ENCODE measurements at regions not wholly inside any gene's neighbourhood (a gene's known extent, or its start where the extent isn't known, plus 50 kb on each side); places are given as distances from the start of the nearest gene placed in this dataset.

DNA sequence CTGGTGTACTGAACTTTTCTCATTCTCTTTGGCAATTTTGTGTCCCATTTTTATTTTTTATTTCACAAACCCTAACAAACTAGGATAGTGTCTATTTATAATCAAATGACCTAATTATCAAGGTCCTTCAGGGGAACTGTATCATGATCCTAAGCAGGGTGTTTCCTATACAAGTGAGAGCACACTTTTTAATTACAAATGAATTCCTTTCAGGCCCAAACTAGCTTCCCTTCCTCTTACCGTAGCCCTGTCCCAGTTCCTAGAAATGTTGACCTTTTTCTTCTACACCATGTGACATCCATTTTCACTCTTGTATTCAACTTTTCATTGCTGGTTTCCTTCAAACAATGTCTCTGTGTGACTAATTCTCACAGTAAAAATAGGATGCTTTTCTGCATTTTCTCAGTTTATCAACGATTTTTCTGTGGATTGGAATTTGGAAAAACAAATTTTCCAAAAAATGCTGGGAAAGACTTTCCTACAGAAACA, 411.4 kb downstream of the CCDC91 start:
- no peak for DNase-seq

DNA sequence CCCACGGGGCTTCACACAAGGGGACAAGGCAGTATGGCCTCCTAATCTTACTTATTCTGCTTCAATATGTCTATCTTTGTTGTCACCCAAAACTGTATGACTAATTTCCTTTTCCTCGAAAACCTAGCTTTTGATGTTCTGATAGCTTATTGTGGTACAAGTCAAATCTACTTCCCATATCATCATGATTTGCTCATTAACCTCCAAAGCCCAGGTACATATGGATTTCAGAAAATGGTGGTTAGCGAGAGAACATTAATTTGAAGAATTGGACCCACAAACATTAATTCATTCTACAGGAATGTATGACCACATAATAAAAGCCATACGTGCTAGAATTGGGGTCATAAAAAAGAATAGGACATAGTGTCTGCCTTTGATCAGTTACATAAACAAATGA, 412.5 kb downstream of the CCDC91 start:
- no peak for DNase-seq

DNA sequence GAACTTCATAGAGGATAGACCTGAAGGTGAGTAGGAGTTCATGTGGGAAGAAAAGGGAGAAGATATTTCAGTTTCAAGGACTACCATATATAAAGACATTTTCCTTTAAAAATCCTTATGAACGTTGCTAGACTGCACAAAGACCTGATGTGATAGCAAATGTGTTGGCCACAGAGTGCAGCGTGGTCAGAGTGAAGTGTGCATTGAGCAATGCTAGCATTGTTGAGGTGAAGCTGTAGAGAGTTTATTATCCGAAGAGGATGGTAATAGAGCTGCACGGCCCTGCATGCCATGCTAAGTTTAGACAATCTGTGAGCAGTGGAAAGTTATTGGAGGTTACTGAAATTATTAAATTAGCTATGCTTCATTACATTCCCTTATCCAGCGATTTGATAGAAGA, 413.0 kb downstream of the CCDC91 start:
- DNase-seq: no peak

DNA sequence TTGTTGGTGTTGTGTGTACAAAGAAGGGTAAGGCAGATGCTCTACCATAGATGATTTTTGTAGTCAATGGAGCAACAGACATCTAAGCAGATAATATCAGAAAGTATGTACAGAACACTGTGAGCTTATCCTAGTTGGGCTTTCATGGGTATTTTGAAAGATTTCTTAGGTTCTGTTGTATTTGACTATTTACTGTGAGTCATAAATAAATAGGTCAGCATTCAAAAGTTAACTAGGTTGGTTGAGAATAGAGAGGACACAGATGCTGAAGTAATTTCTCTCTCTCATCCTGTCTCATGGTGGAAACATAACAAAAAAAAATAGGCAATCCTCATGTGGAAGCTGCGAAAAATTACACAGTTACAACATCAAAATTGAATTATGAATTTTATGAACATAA, 413.5 kb downstream of the CCDC91 start:
- DNase-seq: no peak

DNA sequence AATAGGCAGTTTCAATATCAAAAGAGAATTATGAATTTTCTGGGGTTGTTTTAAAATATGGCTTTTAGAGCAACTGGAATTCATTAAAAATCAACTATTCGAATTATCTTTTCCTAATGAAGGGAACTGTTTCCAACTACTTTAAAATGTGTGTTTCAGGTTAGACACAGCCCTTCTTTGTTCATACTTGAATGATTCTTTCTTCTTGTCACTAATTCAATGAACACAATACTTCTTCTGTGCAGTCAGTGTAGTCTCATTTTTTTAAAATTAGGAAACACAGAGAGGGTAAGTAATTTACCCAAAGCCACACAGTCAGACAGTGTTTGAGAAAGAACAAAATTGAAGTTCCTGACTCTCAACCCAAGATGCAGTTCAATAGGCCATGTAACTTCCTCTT, 414.0 kb downstream of the CCDC91 start:
- no peak for DNase-seq

DNA sequence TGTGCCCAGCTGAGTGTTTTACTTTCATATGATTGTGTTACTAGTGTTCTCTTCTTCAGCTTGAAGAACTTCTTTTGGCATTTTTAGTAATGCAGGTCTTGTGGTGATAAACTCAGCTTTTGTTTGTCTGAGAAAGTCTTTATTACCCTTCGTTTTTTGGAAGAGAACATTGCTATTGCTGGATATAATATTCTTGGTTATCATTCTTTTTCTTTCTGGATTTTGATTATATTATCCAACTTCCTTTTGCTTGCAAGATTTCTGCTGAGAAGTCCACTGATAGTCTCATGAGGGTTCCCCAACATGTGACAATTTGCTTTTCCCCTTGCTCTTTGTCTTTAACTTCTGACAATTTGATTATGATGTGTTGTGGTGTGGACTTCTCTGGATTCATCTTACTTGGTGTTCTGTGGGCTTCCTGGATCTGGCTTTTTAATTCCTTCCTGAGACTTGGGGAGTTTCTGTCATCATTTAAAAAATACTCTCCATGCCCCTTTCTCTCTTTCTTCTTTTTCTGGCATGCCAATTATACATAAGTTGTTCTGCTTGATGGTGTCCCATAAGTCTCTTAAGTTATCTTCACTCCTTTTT, 416.8 kb downstream of the CCDC91 start:
- no peak for DNase-seq

DNA sequence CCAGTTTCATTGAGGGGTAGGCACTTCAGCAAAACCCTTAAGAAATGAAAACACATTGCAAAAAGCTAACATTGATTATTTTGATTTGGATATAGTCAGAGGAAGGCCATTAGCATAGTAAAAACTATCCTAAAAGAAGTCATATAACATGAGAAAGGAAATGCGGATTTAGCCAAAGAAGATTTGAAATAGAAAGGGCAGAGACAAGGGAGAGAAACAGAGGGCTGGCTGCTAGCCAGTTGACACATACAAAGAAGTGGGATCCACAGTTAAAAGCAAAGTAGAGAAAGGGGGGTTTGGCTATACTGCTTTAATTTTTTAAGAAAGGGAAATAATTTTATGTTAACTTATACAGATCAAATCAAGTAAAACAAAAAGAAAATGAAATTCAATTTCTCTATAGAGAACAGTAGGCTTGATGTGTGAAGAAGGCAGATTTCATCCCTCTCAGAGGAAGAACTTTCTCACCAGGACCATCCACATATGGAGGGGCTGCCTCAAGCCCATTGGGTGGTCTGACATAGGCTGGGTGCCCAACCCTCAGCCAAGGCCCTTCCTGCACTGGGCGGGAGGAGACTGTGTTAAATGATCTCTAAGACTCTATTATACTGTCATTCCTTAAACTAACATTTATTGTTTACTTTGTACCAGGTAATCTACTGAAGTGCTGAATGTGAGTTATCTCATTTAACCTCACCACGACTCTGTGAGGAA, 420.3 kb downstream of the CCDC91 start:
- DNase-seq: no peak

DNA sequence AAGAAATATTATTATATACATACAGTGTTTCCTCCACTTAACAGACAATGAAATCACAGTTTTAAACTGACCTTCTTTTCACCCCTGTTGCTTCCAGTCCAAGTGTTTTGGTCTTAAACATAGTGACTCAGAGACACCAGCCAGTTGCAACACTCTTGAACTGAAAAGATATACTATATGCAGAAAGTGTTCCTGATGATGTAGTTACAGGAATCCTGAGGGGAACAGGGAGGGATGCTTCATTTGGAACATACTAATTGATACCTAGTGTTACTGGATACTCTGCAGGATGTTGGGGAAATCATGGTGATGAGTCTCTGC, 420.8 kb downstream of the CCDC91 start:
- no peak for DNase-seq

DNA sequence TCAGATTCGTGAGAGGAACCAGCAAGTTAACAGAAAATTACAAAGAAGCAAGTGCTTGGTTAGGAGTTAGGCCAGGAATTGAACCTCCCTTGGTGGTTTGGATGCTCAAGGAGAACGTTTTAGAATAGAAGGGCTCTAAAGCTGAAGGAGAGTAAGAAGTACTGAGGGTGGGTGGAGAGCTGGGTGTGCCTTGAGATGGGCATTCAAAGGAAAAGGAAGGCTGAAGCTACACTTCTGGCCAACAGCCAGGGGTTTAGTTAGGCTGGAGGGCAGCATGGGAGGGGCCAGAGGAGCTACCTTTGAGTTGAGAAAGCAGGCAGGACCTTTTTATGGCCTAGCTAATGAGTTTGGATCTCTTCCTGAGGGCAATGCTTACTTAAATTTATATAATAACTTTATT, 421.2 kb downstream of the CCDC91 start:
- DNase-seq: no peak

DNA sequence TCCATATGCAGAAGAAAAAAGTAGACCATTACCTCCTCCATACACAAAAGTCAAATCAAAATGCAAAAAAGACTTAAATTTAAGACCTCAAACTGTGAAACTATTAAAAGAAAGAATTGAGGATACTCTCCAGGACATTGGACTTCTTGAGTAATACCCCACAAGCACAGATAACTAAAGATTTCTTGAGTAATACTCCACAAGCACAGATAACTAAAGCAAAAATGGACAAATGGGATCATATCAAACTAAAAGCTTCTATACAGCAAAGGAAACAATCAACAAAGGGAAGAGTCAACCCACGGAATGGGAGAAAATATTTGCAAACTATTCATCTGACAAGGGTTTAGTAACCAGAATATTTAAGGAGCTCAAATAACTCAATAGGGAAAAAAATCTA, 427.9 kb downstream of the CCDC91 start:
- no peak for DNase-seq

DNA sequence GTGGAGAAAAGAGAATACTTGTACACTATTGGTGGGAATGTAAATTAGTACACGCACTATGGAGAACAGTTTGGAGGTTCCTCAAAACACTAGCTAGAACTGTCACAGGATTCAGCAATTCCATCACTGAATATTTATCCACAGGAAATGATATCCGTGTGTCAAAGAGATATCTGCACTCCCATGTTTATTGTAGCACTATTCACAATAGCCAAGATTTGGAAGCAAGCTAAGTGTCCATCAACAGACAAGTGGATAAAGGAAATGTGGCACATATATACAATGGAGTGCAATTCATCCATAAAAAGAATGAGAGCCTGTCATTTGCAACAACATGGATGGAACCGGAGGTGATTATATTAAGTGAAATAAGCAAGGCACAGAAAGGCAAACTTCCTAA, 428.5 kb downstream of the CCDC91 start:
- no peak for DNase-seq

DNA sequence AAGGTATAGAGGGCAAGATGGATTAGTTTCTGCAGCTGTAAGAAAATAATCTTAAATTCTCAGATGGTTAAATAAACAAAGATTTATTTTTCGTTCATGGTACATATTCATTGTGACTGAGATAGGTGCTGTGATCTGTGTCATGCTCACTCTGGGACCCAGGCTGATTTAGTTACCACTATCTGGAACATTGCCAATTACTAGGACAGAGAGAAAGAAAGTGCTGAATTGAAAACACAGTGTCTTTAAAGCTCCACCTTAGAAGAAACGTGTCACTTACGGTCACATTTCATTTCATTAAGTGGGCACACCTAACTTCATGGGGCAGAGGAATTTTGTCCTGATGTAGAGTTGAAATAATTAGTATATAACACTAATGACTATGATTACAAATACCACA, 430.0 kb downstream of the CCDC91 start:
- no peak for DNase-seq

DNA sequence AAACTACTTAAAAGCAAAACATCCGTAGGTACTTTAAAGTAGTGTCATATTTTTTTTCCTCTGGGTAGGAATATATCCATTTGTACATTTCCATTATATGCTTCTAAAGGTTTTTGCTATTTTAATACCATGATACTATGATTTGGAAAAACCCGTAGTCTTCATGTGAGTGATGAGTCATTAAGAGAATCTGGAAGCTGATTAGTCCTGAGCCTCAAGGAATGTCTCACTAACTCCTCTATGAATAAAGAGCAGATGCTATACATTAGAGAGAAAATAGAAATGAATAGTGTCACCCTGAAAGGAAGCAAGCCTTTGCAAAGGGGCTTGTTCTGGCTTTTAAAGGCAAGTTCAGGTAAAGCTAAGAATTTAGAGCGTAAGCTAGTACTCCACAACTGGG, 432.1 kb downstream of the CCDC91 start:
- DNase-seq: no peak

DNA sequence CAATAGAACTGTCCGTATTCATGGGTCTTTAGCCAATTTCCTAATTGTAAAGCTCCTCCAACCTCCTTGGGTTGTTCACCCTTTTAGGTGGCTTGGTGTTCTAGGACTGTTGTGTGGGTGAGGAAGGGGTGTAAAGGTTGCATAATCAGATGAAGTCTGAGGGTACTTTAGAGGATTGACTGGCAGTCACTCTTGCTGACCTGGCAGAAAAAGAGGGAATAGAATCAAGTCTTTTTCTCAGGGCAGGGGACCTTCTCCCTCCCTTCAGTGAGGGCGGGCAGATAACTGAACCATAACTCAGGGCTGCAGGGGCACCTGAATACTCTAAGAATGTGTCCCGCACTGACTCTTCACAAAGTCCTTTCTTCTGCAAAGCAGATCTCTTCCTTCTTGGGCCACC, 436.2 kb downstream of the CCDC91 start:
- no peak for DNase-seq

DNA sequence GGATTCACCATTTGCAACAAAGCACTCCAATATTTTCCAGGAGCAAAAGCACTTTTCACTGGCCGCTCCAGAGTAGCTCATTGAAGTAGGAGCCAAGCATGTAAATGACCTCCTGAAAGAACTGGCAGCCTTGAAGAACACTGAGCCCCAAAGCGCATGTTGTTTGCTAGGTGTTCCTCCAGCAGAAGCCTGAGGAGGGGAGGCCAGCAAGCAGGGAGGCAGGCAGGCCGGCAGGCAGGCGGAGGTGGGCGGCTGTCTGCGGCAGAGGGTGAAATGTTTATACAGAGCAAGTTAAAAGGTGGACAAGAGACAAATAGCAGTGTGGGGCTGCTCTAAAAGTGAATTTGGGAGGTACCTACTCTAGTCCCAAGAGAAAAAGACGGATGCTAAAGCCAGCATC, 439.4 kb downstream of the CCDC91 start:
- DNase-seq: no peak

DNA sequence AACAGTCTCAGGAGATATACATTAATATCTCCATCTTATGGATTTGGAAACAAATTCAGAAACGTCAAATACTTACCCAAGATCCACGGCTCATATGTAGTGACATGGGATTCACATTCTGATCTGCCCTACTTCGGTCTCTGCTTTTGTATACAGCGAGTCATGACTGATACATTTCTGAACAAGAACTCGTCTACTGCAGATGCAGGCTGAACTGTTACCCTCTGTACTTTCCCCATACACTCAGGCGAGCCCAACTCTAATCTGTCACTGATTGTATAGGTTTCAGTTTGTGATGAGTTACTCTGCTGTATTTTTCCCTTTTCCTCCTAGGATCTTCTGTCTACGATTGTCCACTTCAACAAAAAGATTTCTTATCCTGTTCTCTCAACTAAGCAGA, 441.6 kb downstream of the CCDC91 start:
- no peak for DNase-seq

DNA sequence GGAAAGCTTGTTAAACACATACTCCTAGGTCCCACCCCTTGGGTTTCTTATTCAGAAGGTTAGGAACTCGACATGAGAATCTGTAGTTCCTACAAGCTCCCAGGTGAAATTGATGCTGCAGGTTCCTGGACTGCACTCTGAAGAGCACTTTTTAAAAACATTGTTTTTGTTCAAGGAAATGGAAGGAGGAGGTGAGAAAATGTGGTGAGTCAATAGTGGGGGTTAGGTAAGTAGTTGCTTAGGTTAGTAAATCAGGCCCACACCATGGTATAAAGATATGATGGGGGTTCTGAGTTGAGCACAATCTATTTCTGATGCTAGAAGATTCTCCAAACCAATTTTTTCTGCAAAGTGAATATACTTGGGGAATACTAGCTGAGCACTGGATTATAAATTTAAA, 450.3 kb downstream of the CCDC91 start:
- DNase-seq: no peak

DNA sequence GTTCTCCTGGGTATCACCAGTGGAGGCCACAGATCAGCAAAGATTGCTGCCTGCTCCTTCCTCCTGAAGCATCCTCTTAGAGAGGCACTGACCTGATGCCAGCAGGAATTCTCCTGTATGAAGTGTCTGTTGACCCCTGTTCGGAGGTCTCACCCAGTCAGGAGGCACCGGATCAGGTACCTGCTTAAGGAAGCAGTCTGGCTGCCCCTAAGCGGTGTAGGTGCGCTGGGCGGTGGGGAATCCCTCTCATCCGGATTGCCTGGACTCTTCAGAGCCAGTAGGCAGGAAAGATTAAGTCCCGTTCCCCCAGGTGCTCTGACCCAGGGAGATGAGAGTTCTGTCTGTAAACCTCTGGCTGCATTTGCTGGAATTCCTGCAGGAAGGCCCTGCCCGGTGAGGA, 455.2 kb downstream of the CCDC91 start:
- DNase-seq: no peak

DNA sequence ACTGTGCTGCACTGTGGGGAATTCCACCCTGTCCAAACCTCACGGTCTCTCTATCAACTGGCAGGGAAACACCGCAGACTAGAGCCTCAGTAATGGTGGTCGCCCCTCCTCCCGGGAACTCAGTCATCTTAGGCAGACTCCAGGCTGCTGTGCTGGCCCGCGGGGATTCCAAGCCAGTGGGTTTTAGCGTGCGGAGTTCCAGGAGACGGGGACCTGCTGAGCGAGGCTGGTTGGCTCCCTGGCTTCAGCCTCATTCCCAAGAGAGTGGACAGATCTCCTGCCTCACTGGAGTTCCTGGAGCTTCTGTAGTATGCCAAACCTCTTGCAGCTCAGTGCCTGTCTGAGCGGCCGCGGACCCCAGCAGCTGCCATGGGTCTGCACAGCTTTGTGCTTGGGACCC, 455.6 kb downstream of the CCDC91 start:
- no peak for DNase-seq

DNA sequence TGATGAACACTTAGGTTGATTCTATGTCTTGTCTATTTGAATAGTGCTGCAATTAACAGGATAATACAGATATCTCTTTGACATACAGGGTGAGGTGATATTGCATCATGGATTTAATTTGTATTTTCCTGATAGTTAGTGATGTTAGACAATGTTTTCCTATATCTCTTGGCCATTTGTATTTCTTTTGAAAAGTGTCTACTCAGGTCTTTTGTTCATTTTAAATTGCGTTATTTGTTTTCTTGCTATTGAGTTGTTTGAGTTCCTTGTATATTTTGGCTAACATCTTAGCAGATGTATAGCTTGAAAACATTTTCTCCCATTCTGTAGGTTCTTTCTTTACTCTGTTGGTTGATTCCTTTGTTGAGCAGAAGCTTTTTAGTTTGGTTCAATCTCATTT, 460.6 kb downstream of the CCDC91 start:
- DNase-seq: no peak

DNA sequence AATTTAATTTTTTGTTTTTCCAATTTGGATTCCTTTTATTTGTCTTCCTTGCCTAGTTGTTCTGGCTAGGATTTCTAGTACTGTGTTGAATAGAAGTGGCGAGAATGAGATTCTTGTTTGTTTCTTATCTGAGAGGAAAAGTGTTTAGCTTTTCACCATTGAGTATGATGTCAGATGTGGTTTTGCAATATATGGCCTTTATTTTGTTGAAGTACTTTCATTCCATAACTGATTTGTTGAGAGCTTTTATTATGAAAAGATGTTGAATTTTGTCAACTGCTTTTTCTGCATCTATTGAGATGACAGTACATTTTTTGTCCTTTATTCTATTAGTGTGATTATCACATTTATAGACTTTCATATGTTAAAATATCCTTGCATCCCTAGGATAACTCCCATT, 462.0 kb downstream of the CCDC91 start:
- no peak for DNase-seq

DNA sequence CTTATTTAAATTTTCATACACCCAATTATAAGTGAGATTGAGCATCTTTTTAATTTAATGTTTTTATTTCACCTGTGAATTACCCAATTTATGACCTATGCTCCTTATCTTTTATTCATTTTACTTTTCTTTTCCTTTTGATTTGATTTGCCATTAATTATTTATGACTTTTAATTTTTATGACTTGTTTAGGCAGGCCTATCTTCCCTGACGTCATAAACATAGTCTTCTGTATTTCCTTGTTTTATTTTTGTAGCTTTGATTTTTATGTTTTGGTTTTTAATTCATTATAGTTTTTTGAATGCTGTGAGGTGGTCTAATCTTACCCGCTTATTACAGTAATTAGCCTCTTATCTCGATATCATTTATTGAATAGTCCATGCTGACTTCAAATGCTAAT, 467.1 kb upstream of the FAR2 start:
- no peak for DNase-seq

DNA sequence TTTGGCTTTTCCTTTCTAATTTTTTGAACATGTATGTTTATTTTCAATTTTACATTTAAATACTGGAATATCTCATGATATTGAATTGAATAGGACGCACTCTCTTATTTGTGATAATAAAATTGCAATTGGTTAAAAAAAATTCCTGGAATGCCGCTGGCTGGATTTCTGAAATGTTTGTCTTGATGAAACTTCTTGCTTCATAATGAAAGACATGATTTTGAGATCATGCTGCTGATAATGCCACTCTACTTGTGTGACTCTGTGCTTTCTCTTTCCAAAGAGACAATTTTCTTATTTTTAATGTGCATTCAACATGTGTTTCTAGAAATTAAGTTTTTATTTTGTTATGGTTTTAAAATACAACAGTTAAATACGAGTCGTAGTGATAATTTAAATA, 465.7 kb upstream of the FAR2 start:
- no peak for DNase-seq

DNA sequence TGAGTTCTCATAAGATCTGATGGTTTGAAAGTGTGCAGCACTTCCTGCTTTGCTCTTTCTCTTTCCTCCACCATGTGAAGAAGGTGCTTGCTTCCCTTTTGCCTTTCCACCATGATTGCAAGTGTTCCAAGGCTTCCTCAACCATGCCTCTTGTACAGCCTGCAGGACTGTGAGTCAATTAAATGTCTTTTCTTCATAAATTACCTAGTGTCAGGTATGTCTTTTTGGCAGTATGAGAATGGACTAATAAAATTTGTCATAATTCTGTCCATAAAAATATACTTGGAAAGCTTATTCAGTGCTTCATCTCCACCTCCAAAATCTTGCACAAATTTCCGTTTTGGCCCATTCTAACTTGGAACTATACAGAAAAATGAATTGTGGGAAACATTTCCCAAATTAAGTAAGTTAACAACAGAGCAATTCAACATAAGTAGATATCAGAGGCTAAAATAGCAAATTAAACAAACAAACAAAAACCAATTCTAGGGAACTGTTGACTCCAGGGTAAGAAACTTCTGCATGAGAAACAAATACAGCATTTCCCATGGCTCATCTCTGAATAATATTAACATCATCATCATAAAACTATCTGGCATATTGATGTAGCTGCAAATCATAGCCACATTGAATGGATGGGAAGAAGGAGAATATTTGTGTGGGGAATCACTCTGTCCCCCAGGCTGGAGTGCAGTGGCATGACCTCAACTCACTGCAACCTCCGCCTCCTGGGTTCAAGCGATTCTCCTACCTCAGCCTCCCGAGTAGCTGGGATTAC, 459.5 kb upstream of the FAR2 start:
- no peak for DNase-seq
